DOHH2 (cell line): ENCODE measurements at regions not wholly inside any gene's neighbourhood (a gene's known extent, or its start where the extent isn't known, plus 50 kb on each side); places are given as distances from the start of the nearest gene placed in this dataset.

Source experiments
- CTCF ChIP-seq: fragments of 200-600 bp; sonication (generic); IDR thresholded peaks from one replicate; pipeline ENCODE4 v1.5.1; 2014; ENCODE audit warnings: antibody characterized with exemption, mild to moderate bottlenecking, low read depth, low read length; ENCODE audit not compliant: poor library complexity, severe bottlenecking
- EZH2phosphoT487 ChIP-seq: fragments of 200-600 bp; sonication (generic); IDR thresholded peaks from 2 replicates; pipeline ENCODE4 v1.6.1; 2017; ENCODE audit warnings: borderline replicate concordance, mild to moderate bottlenecking, antibody characterized with exemption, low read length, moderate library complexity, mixed read lengths

DNA sequence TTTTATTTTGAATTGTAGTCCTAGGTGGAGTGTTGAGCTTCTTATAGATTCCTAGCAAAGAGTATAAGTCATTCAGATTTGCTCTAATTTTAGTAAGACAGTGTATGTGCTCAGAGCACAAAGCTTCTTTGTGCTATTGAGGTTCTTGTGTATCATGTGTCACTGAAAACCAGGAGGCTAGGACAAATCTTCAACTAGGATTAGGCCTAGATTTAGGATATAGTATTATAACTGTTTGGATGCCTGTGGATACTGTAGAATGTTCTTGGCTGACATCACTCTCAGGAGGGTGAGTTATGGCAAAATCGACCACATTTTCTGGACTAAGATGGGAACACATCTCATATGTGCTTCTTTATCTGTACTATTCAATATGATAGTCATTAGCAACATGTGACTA lies 86.5 kb downstream of the DHRS2 start:
- TF ChIP-seq CTCF (no peak), EZH2phosphoT487 (no peak)
